ENCODE measurements at regions not wholly inside any gene's neighbourhood (a gene's known extent, or its start where the extent isn't known, plus 50 kb on each side); places are given as distances from the start of the nearest gene placed in this dataset.

- DNase-seq: no peak
- TF ChIP-seq EZH2 (optimal IDR thresholded peaks at IDR 0.05; ENCODE audit: low read depth, low read length) (no peak), EZH2phosphoT487 (IDR thresholded peaks at IDR 0.05; ENCODE audit: low read length) (no peak), CTCF (IDR thresholded peaks at IDR 0.05; ENCODE audit: low read length) (no peak)
- Histone ChIP-seq H3K9me3 (replicated peaks; ENCODE audit: insufficient read depth, low read length) (no peaks in the 10 kb centered on the region), H3K9me2 (replicated peaks; ENCODE audit: insufficient read depth, low read length) (no peaks in the 10 kb centered on the region), H3K9ac (ENCODE audit: low read length) (no peak overlapping the region), H3F3A (ENCODE audit: insufficient read depth, low read length) (no peaks in the 10 kb centered on the region), H3K27ac (ENCODE audit: low read length) (no peak overlapping the region), H3K79me2 (ENCODE audit: low read length) (no peaks in the 10 kb centered on the region), H4K20me1 (ENCODE audit: insufficient read depth, low read length) (no peaks in the 10 kb centered on the region), H3K4me3 (ENCODE audit: low read length) (no peak overlapping the region), H2AFZ (ENCODE audit: low read length) (no peak overlapping the region), H3K4me1 (ENCODE audit: low read length) (no peaks in the 10 kb centered on the region), H3K4me2 (ENCODE audit: low read depth, low read length) (no peak overlapping the region), H3K27me3 (replicated peaks; ENCODE audit: insufficient read depth, low read length) (no peaks in the 10 kb centered on the region), H3K36me3 (replicated peaks; ENCODE audit: insufficient read depth, low read length) (no peaks in the 10 kb centered on the region)
Measured at GRCh38 chr10:83925133-83925532, 214.2 kb upstream of the GHITM start.

- Histone ChIP-seq H4K20me1 (ENCODE audit: insufficient read depth, low read length) (no peaks in the 10 kb centered on the region), H3K36me3 (replicated peaks; ENCODE audit: insufficient read depth, low read length) (no peaks in the 10 kb centered on the region), H3K4me1 (ENCODE audit: low read length) (no peaks in the 10 kb centered on the region), H3K27ac (ENCODE audit: low read length) (no peak overlapping the region), H2AFZ (ENCODE audit: low read length) (no peak overlapping the region), H3F3A (ENCODE audit: insufficient read depth, low read length) (no peaks in the 10 kb centered on the region), H3K9me3 (replicated peaks; ENCODE audit: insufficient read depth, low read length) (no peaks in the 10 kb centered on the region), H3K79me2 (ENCODE audit: low read length) (no peaks in the 10 kb centered on the region), H3K27me3 (replicated peaks; ENCODE audit: insufficient read depth, low read length) (no peaks in the 10 kb centered on the region), H3K4me3 (ENCODE audit: low read length) (no peak overlapping the region), H3K9me2 (replicated peaks; ENCODE audit: insufficient read depth, low read length) (no peaks in the 10 kb centered on the region), H3K4me2 (ENCODE audit: low read depth, low read length) (no peak overlapping the region), H3K9ac (ENCODE audit: low read length) (no peak overlapping the region)
- TF ChIP-seq EZH2phosphoT487 (IDR thresholded peaks at IDR 0.05; ENCODE audit: low read length) (no peak), EZH2 (optimal IDR thresholded peaks at IDR 0.05; ENCODE audit: low read depth, low read length) (no peak), CTCF (IDR thresholded peaks at IDR 0.05; ENCODE audit: low read length) (no peak)
- no peak for DNase-seq
Measured at GRCh38 chr10:83926606-83927005, 212.7 kb upstream of the GHITM start.

- H3K27ac ChIP-seq (ENCODE audit: low read length): no peak overlapping the region
- H3K9me2 ChIP-seq (replicated peaks; ENCODE audit: insufficient read depth, low read length): no peaks in the 10 kb centered on the region
- H2AFZ ChIP-seq (ENCODE audit: low read length): no peak overlapping the region
- TF ChIP-seq EZH2phosphoT487 (IDR thresholded peaks at IDR 0.05; ENCODE audit: low read length) (no peak), CTCF (IDR thresholded peaks at IDR 0.05; ENCODE audit: low read length) (no peak), EZH2 (optimal IDR thresholded peaks at IDR 0.05; ENCODE audit: low read depth, low read length) (no peak)
- H4K20me1 ChIP-seq (ENCODE audit: insufficient read depth, low read length): no peaks in the 10 kb centered on the region
- H3K9ac ChIP-seq (ENCODE audit: low read length): no peak overlapping the region
- H3K4me2 ChIP-seq (ENCODE audit: low read depth, low read length): no peak overlapping the region
- no peaks in the 10 kb centered on the region for H3F3A ChIP-seq (ENCODE audit: insufficient read depth, low read length)
- H3K4me1 ChIP-seq (ENCODE audit: low read length): no peaks in the 10 kb centered on the region
- H3K27me3 ChIP-seq (replicated peaks; ENCODE audit: insufficient read depth, low read length): no peaks in the 10 kb centered on the region
- H3K4me3 ChIP-seq (ENCODE audit: low read length): no peak overlapping the region
- no peaks in the 10 kb centered on the region for H3K79me2 ChIP-seq (ENCODE audit: low read length)
- H3K9me3 ChIP-seq (replicated peaks; ENCODE audit: insufficient read depth, low read length): no peaks in the 10 kb centered on the region
- no peaks in the 10 kb centered on the region for H3K36me3 ChIP-seq (replicated peaks; ENCODE audit: insufficient read depth, low read length)
- DNase-seq: no peak
Measured at GRCh38 chr10:83927166-83927565, 212.1 kb upstream of the GHITM start.

Measured in MM.1S (cell line).